ENCODE measurements at regions not wholly inside any gene's neighbourhood (a gene's known extent, or its start where the extent isn't known, plus 50 kb on each side); places are given as distances from the start of the nearest gene placed in this dataset.

GRCh38 chr15:31160740-31161495 is 59.4 kb upstream of the TRPM1 start (continued):
- TF ChIP-seq RXRA (IDR thresholded peaks at IDR 0.05; ENCODE audit: insufficient read depth, low read depth, low read length) (no peak), SUZ12 (IDR thresholded peaks at IDR 0.05; ENCODE audit: low read length) (no peak), KDM1A (IDR thresholded peaks at IDR 0.05; ENCODE audit: borderline replicate concordance, low read length) (no peak), E2F6 (IDR thresholded peaks at IDR 0.05) (no peak), EP300 (IDR thresholded peaks at IDR 0.05; ENCODE audit: borderline replicate concordance in 1 of 2, low read depth in 2 of 2, low read length in 2 of 2) (no peak), CBX8 (IDR thresholded peaks at IDR 0.05; ENCODE audit: borderline replicate concordance, low read depth, low read length) (no peak)
